Body of pancreas (tissue), 4 donors: ENCODE measurements at regions not wholly inside any gene's neighbourhood (a gene's known extent, or its start where the extent isn't known, plus 50 kb on each side); places are given as distances from the start of the nearest gene placed in this dataset.

Experiments
- ATAC-seq: fragments of 150-250 bp; one replicate; pipeline ENCODE4 v1.9.1; 2016
- DNase-seq, 4 donors: peaks; one replicate each; pipeline ENCODE4 v3.0.0-alpha.2; 2019
- H3K27ac ChIP-seq, 4 donors: fragments of 200-600 bp; sonication (generic); 1 replicate in 3 of 4; 2 replicates in 1 of 4; pipeline versions ENCODE4 v1.5.1 to v1.6.1; 2016 to 2019; ENCODE audit warnings: mild to moderate bottlenecking in 1 of 4, mixed read lengths in 1 of 4, moderate library complexity in 1 of 4
- H3K27me3 ChIP-seq, 2 donors: fragments of 200-600 bp; sonication (generic); one replicate each; pipeline ENCODE4 v1.6.0; 2016; ENCODE audit warnings: mild to moderate bottlenecking in 1 of 2
- H3K36me3 ChIP-seq, 2 donors: fragments of 200-600 bp; sonication (generic); replicated peaks in 1 of 2; 2 replicates each; pipeline ENCODE4 v1.5.1; 2016; ENCODE audit warnings: low read depth in 2 of 2; ENCODE audit not compliant: insufficient read depth in 1 of 2
- H3K4me1 ChIP-seq: fragments of 200-600 bp; sonication (generic); one replicate; pipeline ENCODE4 v1.6.0; 2016
- H3K4me3 ChIP-seq, 2 donors: fragments of 200-600 bp; sonication (generic); 1 replicate in 1 of 2; 2 replicates in 1 of 2; pipeline ENCODE4 v1.5.1; 2016 to 2019
- H3K9me3 ChIP-seq, 3 donors: fragments of 200-600 bp; sonication (generic); 1 replicate in 2 of 3; 2 replicates in 1 of 3; pipeline ENCODE4 v1.5.1; 2016
- POLR2A ChIP-seq, 3 donors: fragments of 450-650 bp; IDR thresholded peaks; one replicate each; pipeline ENCODE4 v1.6.1; 2016; ENCODE audit warnings: antibody characterized with exemption in 3 of 3, mild to moderate bottlenecking in 2 of 3
- WGBS, 2 donors: methylation state at CpG; one replicate each; pipeline ENCODE4 v1.1.5; 2017; 5-methylcytosine and 5-hydroxymethylcytosine counted together
- intact Hi-C: fragments of 100-400 bp; cut with DNase I; formaldehyde crosslinking; loops from one replicate; pipeline ENCODE4 v1.15.1; 2023
- TF ChIP-seq, protein P1 (sequence below), 7 experiments: fragments of 450-650 bp in 4 of 7; fragments of 200-600 bp in 3 of 7; sonication (generic) in 3 of 7; IDR thresholded peaks; one replicate each; pipeline ENCODE4 v1.5.1; 2016 to 2019; ENCODE audit warnings: antibody characterized with exemption in 7 of 7

- Histone ChIP-seq H3K9me3 (peaks cover 0 to 3% (median 0%) of the 10 kb centered on the region in 3 donors), H3K27me3 (no peaks in the 10 kb centered on the region), H3K4me1 (no peaks in the 10 kb centered on the region), H3K4me3 (no peak overlapping the region), H3K27ac (no peak overlapping the region), H3K36me3 (no peaks in the 10 kb centered on the region)
- no peak for DNase-seq
- WGBS, 2 donors, result 26 to 43% methylated on average over 1 of the region's 1 CpG
- intact Hi-C loops, result no loop called here
- TF ChIP-seq POLR2A (IDR thresholded peaks at IDR 0.05), result no peak
- TF ChIP-seq, protein P1, sequence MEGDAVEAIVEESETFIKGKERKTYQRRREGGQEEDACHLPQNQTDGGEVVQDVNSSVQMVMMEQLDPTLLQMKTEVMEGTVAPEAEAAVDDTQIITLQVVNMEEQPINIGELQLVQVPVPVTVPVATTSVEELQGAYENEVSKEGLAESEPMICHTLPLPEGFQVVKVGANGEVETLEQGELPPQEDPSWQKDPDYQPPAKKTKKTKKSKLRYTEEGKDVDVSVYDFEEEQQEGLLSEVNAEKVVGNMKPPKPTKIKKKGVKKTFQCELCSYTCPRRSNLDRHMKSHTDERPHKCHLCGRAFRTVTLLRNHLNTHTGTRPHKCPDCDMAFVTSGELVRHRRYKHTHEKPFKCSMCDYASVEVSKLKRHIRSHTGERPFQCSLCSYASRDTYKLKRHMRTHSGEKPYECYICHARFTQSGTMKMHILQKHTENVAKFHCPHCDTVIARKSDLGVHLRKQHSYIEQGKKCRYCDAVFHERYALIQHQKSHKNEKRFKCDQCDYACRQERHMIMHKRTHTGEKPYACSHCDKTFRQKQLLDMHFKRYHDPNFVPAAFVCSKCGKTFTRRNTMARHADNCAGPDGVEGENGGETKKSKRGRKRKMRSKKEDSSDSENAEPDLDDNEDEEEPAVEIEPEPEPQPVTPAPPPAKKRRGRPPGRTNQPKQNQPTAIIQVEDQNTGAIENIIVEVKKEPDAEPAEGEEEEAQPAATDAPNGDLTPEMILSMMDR (IDR thresholded peaks at IDR 0.05), result no peak
- no peak for ATAC-seq
These were observed 1121.8 kb downstream of the TBL1XR1 start for GRCh38 chr3:176075491-176075890.

- DNase-seq, result no peak
- no peaks in the 10 kb centered on the region for H3K27me3 ChIP-seq
- H3K27ac ChIP-seq, result no peak overlapping the region
- H3K4me1 ChIP-seq, result no peaks in the 10 kb centered on the region
- H3K9me3 ChIP-seq, result peaks cover 0 to 3% (median 0%) of the 10 kb centered on the region in 3 donors
- TF ChIP-seq POLR2A (IDR thresholded peaks at IDR 0.05), result no peak
- TF ChIP-seq, protein P1 (IDR thresholded peaks at IDR 0.05), result no peak
- intact Hi-C loops, result no loop called here
- ATAC-seq, result no peak
- H3K36me3 ChIP-seq, result no peaks in the 10 kb centered on the region
- no peak overlapping the region for H3K4me3 ChIP-seq
These were observed 1122.2 kb downstream of the TBL1XR1 start for GRCh38 chr3:176075046-176075445.

- intact Hi-C loops, result no loop called here
- TF ChIP-seq, protein P1 (IDR thresholded peaks at IDR 0.05), result no peak
- no peak for TF ChIP-seq POLR2A (IDR thresholded peaks at IDR 0.05)
- DNase-seq, result no peak
- no peaks in the 10 kb centered on the region for H3K4me1 ChIP-seq
- H3K36me3 ChIP-seq, result no peaks in the 10 kb centered on the region
- no peaks in the 10 kb centered on the region for H3K9me3 ChIP-seq
- ATAC-seq, result no peak
- WGBS, 2 donors, result 68 to 82% methylated on average over 2 of the region's 2 CpGs
- H3K4me3 ChIP-seq, result no peak overlapping the region
- no peak overlapping the region for H3K27ac ChIP-seq
- H3K27me3 ChIP-seq, result no peaks in the 10 kb centered on the region
These were observed 1123.2 kb downstream of the TBL1XR1 start for GRCh38 chr3:176074096-176074495.

DNA sequence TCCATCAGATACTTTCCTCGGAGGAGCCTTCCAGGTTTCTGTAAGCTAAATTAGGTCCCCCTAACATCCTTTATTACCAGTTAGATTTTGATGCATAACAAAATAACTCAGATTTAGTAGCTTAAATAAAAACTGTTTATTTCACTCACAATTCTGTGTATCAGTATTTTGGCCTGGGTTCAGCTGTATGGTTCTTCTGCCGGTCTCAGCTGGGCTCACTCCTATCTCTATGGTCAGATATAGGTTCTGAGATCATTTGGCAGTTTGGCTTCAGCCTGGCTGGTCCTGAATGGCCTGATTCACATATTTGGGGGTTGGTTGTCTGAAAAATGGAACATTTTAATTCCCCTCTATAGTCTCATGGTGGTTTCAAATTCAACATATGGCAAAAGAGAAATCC lies 1125.3 kb downstream of the TBL1XR1 start:
- WGBS, 2 donors, result 81 to 85% methylated on average over 2 of the region's 2 CpGs
- H3K9me3 ChIP-seq, result no peaks in the 10 kb centered on the region

DNA sequence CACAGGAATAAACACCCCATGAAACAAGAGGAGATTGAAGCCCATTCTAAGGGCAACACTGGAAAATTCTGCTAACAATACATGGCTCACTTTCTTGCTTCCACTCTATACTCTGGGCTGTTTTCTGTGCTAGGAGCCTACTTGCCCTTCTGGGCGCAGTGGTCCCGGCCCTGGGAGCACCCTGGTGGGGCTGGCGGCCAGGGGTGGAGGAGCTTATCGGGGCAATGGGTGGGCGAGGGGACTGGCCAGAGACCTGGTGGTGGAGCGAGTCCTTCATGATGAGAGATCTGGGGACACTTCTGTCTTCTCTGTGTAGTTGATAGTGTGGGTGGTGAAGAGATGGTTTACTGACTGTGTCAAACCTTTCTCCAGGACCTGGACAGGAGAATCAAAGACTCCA lies 1128.5 kb downstream of the TBL1XR1 start:
- no peak for ATAC-seq
- H3K9me3 ChIP-seq, result no peaks in the 10 kb centered on the region
- intact Hi-C loops, result no loop called here

More for the DNA sequence above, 1125.3 kb downstream of the TBL1XR1 start:
- Histone ChIP-seq H3K4me3 (no peak overlapping the region), H3K27me3 (no peaks in the 10 kb centered on the region), H3K36me3 (no peaks in the 10 kb centered on the region), H3K27ac (no peak overlapping the region), H3K4me1 (no peaks in the 10 kb centered on the region)
- TF ChIP-seq, protein P1 (IDR thresholded peaks at IDR 0.05), result no peak
- TF ChIP-seq POLR2A (IDR thresholded peaks at IDR 0.05), result no peak
- ATAC-seq, result no peak
- DNase-seq, result no peak
- intact Hi-C loops, result no loop called here

More for the DNA sequence above, 1128.5 kb downstream of the TBL1XR1 start:
- no peak for DNase-seq
- Histone ChIP-seq H3K27me3 (no peaks in the 10 kb centered on the region), H3K36me3 (no peaks in the 10 kb centered on the region), H3K27ac (no peak overlapping the region), H3K4me3 (no peak overlapping the region), H3K4me1 (no peaks in the 10 kb centered on the region)
- no peak for TF ChIP-seq POLR2A (IDR thresholded peaks at IDR 0.05)
- TF ChIP-seq, protein P1 (IDR thresholded peaks at IDR 0.05), result no peak
- 68 to 80% methylated on average over 4 to 6 of the region's 6 CpGs for WGBS, 2 donors
